ENCODE measurements at regions not wholly inside any gene's neighbourhood (a gene's known extent, or its start where the extent isn't known, plus 50 kb on each side); places are given as distances from the start of the nearest gene placed in this dataset.

- no peak for TF ChIP-seq FOXA2 (IDR thresholded peaks at IDR 0.05)
- TF ChIP-seq GABPA (IDR thresholded peaks at IDR 0.05 in 1 of 2, conservative IDR thresholded peaks at IDR 0.05 in 1 of 2) = no peak
- no peak for TF ChIP-seq YY1 (IDR thresholded peaks at IDR 0.05)
- no peak for TF ChIP-seq FOXA1 (IDR thresholded peaks at IDR 0.05)
- TF ChIP-seq, protein P1, sequence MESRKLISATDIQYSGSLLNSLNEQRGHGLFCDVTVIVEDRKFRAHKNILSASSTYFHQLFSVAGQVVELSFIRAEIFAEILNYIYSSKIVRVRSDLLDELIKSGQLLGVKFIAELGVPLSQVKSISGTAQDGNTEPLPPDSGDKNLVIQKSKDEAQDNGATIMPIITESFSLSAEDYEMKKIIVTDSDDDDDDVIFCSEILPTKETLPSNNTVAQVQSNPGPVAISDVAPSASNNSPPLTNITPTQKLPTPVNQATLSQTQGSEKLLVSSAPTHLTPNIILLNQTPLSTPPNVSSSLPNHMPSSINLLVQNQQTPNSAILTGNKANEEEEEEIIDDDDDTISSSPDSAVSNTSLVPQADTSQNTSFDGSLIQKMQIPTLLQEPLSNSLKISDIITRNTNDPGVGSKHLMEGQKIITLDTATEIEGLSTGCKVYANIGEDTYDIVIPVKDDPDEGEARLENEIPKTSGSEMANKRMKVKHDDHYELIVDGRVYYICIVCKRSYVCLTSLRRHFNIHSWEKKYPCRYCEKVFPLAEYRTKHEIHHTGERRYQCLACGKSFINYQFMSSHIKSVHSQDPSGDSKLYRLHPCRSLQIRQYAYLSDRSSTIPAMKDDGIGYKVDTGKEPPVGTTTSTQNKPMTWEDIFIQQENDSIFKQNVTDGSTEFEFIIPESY (IDR thresholded peaks at IDR 0.05) = no peak
Measured at GRCh38 chr10:107994621-107995270, 830.2 kb upstream of the SORCS1 start (continued).

- no peak for DNase-seq (ENCODE audit: low spot score)
- no peak overlapping the region for H3K4me3 ChIP-seq (ENCODE audit: low read depth in 1 of 3, low read length in 3 of 3)
- H3K27me3 ChIP-seq (ENCODE audit: control insufficient read depth in 4 of 4, insufficient read depth in 4 of 4, low read length in 3 of 4) = no peaks in the 10 kb centered on the region
- H3K9ac ChIP-seq (ENCODE audit: low read depth in 1 of 2, low read length in 2 of 2) = no peak overlapping the region
- no peaks in the 10 kb centered on the region for H3K4me1 ChIP-seq (ENCODE audit: control insufficient read depth in 4 of 4, insufficient read depth in 4 of 4, low read length in 3 of 4)
- no peaks in the 10 kb centered on the region for H3K36me3 ChIP-seq (ENCODE audit: control insufficient read depth in 4 of 4, insufficient read depth in 3 of 4, low read depth in 1 of 4, low read length in 3 of 4)
- no peaks in the 10 kb centered on the region for H3K9me3 ChIP-seq (ENCODE audit: control insufficient read depth in 4 of 4, low read length in 3 of 4)
- no peak overlapping the region for H3K27ac ChIP-seq (ENCODE audit: low read depth in 1 of 2, low read length in 2 of 2)
- WGBS = 76% methylated on average over 4 of the region's 4 CpGs
- TF ChIP-seq RAD21 (IDR thresholded peaks at IDR 0.05) (no peak), SP1 (IDR thresholded peaks at IDR 0.05) (no peak), HNF4A (conservative IDR thresholded peaks at IDR 0.05) (no peak), NR2F2 (IDR thresholded peaks at IDR 0.05) (no peak), EGR1 (IDR thresholded peaks at IDR 0.05; ENCODE audit: low read depth in 2 of 2) (no peak), JUND (IDR thresholded peaks at IDR 0.05) (no peak)
Measured at GRCh38 chr10:107986571-107986970, 822.1 kb upstream of the SORCS1 start.

DNA sequence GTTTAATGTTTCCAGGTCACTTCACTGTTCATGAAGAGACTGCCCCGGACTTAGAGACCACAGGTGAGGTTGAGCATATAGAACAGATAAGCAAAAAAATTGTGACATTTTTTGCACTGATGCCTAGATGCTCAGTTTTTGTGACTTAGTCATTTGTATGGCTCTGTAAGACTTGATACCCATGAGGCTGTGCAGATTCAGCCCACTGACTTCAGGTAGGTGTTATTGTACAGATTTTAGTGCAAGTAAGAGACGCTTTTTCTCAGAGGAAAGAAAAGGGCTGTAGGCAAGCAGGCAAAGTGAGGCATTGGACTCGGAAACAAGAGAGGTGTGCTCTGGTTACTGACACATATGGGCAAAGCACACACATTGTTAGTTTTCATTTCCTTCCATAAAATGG lies 820.1 kb upstream of the SORCS1 start:
- no peaks in the 10 kb centered on the region for H3K9me3 ChIP-seq (ENCODE audit: control insufficient read depth in 4 of 4, low read length in 3 of 4)
- no peaks in the 10 kb centered on the region for H3K36me3 ChIP-seq (ENCODE audit: control insufficient read depth in 4 of 4, insufficient read depth in 3 of 4, low read depth in 1 of 4, low read length in 3 of 4)
- H3K4me1 ChIP-seq (ENCODE audit: control insufficient read depth in 4 of 4, insufficient read depth in 4 of 4, low read length in 3 of 4) = no peaks in the 10 kb centered on the region
- 84% methylated on average over 3 of the region's 3 CpGs for WGBS
- H3K9ac ChIP-seq (ENCODE audit: low read depth in 1 of 2, low read length in 2 of 2) = no peak overlapping the region
- no peak overlapping the region for H3K4me3 ChIP-seq (ENCODE audit: low read depth in 1 of 3, low read length in 3 of 3)
- no peaks in the 10 kb centered on the region for H3K27me3 ChIP-seq (ENCODE audit: control insufficient read depth in 4 of 4, insufficient read depth in 4 of 4, low read length in 3 of 4)
- no peak overlapping the region for H3K27ac ChIP-seq (ENCODE audit: low read depth in 1 of 2, low read length in 2 of 2)
- DNase-seq (ENCODE audit: low spot score) = no peak
- TF ChIP-seq RAD21 (IDR thresholded peaks at IDR 0.05) (no peak), FOXA2 (IDR thresholded peaks at IDR 0.05) (no peak), ATF3 (IDR thresholded peaks at IDR 0.05) (no peak), SP1 (IDR thresholded peaks at IDR 0.05) (no peak), REST (IDR thresholded peaks at IDR 0.05) (no peak), RXRA (IDR thresholded peaks at IDR 0.05) (no peak), NR2F2 (IDR thresholded peaks at IDR 0.05) (no peak), MAX (IDR thresholded peaks at IDR 0.05) (no peak), YY1 (IDR thresholded peaks at IDR 0.05) (no peak), HNF4A (conservative IDR thresholded peaks at IDR 0.05) (no peak), JUND (IDR thresholded peaks at IDR 0.05) (no peak), FOXA1 (IDR thresholded peaks at IDR 0.05) (no peak), TAF1 (conservative IDR thresholded peaks at IDR 0.05) (no peak), HNF4G (IDR thresholded peaks at IDR 0.05) (no peak), EGR1 (IDR thresholded peaks at IDR 0.05; ENCODE audit: low read depth in 2 of 2) (no peak), GABPA (IDR thresholded peaks at IDR 0.05 in 1 of 2, conservative IDR thresholded peaks at IDR 0.05 in 1 of 2) (no peak)
- TF ChIP-seq, protein P2, sequence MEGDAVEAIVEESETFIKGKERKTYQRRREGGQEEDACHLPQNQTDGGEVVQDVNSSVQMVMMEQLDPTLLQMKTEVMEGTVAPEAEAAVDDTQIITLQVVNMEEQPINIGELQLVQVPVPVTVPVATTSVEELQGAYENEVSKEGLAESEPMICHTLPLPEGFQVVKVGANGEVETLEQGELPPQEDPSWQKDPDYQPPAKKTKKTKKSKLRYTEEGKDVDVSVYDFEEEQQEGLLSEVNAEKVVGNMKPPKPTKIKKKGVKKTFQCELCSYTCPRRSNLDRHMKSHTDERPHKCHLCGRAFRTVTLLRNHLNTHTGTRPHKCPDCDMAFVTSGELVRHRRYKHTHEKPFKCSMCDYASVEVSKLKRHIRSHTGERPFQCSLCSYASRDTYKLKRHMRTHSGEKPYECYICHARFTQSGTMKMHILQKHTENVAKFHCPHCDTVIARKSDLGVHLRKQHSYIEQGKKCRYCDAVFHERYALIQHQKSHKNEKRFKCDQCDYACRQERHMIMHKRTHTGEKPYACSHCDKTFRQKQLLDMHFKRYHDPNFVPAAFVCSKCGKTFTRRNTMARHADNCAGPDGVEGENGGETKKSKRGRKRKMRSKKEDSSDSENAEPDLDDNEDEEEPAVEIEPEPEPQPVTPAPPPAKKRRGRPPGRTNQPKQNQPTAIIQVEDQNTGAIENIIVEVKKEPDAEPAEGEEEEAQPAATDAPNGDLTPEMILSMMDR (IDR thresholded peaks at IDR 0.05; ENCODE audit: low read depth, low read length, missing input control) = no peak
- TF ChIP-seq, protein P1 (IDR thresholded peaks at IDR 0.05) = no peak

All from liver (tissue), 8 donors.